ENCODE measurements at regions not wholly inside any gene's neighbourhood (a gene's known extent, or its start where the extent isn't known, plus 50 kb on each side); places are given as distances from the start of the nearest gene placed in this dataset.

GRCh38 chr10:76642358-76642757 lies 995.2 kb downstream of the KCNMA1 start:
- Histone ChIP-seq H3K79me2 (ENCODE audit: low read depth) (no peaks in the 10 kb centered on the region), H3K27ac (no peak overlapping the region), H3K4me2 (no peak overlapping the region), H3K36me3 (no peaks in the 10 kb centered on the region), H3K9ac (no peak overlapping the region), H3K4me3 (no peak overlapping the region), H3K4me1 (peaks cover 8% of the 10 kb centered on the region), H2AFZ (replicated peaks) (no peak overlapping the region), H3K9me3 (ENCODE audit: low read depth) (no peaks in the 10 kb centered on the region), H4K20me1 (ENCODE audit: low read depth) (no peaks in the 10 kb centered on the region), H3K27me3 (no peaks in the 10 kb centered on the region), H3F3A (ENCODE audit: low read depth) (no peaks in the 10 kb centered on the region)
- Mint-ChIP-seq H3K27me3 (ENCODE audit: insufficient read depth, low read depth) (peaks cover 4% of the 10 kb centered on the region), H3K4me1 (peaks cover 23% of the 10 kb centered on the region), H3K36me3 (no peaks in the 10 kb centered on the region), H3K9me3 (no peaks in the 10 kb centered on the region), H3K4me3 (no peak overlapping the region), H3K27ac (no peak overlapping the region)
- DNase-seq (ENCODE audit: low spot score): no peak
- no peak for TF ChIP-seq EZH2phosphoT487 (IDR thresholded peaks at IDR 0.05)
- TF ChIP-seq, protein P1, sequence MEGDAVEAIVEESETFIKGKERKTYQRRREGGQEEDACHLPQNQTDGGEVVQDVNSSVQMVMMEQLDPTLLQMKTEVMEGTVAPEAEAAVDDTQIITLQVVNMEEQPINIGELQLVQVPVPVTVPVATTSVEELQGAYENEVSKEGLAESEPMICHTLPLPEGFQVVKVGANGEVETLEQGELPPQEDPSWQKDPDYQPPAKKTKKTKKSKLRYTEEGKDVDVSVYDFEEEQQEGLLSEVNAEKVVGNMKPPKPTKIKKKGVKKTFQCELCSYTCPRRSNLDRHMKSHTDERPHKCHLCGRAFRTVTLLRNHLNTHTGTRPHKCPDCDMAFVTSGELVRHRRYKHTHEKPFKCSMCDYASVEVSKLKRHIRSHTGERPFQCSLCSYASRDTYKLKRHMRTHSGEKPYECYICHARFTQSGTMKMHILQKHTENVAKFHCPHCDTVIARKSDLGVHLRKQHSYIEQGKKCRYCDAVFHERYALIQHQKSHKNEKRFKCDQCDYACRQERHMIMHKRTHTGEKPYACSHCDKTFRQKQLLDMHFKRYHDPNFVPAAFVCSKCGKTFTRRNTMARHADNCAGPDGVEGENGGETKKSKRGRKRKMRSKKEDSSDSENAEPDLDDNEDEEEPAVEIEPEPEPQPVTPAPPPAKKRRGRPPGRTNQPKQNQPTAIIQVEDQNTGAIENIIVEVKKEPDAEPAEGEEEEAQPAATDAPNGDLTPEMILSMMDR (IDR thresholded peaks at IDR 0.05): no peak
- TF ChIP-seq EZH2 (IDR thresholded peaks at IDR 0.05): no peak

DNA sequence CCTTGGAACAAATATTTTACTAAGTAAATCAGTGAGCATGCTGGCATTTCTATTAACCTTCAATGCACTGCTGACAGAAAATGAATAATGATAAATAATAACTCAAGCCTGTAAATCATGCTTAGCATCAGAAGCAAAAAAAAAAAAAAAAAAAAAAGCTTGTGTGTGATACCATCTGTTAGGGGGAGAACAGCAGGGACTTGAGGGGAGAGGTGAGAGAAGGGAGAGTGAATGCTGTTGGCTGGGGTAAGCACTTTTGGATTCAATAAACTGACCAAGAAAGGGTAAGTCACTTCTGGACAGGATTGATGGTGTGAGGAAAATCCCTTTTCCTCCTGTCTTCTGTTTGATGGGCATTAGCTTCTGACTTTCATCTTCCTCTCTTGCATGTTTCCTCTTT lies 996.4 kb downstream of the KCNMA1 start:
- Histone ChIP-seq H3K36me3 (no peaks in the 10 kb centered on the region), H3K27me3 (no peaks in the 10 kb centered on the region), H3K9me3 (ENCODE audit: low read depth) (no peaks in the 10 kb centered on the region), H4K20me1 (ENCODE audit: low read depth) (no peaks in the 10 kb centered on the region), H3F3A (ENCODE audit: low read depth) (no peaks in the 10 kb centered on the region), H3K4me3 (no peak overlapping the region), H3K9ac (no peak overlapping the region), H3K27ac (no peak overlapping the region), H3K4me2 (no peak overlapping the region), H3K4me1 (peaks cover 8% of the 10 kb centered on the region), H3K79me2 (ENCODE audit: low read depth) (no peaks in the 10 kb centered on the region), H2AFZ (replicated peaks) (no peak overlapping the region)
- no peak overlapping the region for H3K4me3 Mint-ChIP-seq
- H3K4me1 Mint-ChIP-seq: peaks cover 23% of the 10 kb centered on the region
- DNase-seq (ENCODE audit: low spot score): no peak
- TF ChIP-seq EZH2phosphoT487 (IDR thresholded peaks at IDR 0.05): no peak
- TF ChIP-seq EZH2 (IDR thresholded peaks at IDR 0.05): no peak
- TF ChIP-seq, protein P1 (IDR thresholded peaks at IDR 0.05): no peak
- no peaks in the 10 kb centered on the region for H3K9me3 Mint-ChIP-seq
- peaks cover 4% of the 10 kb centered on the region for H3K27me3 Mint-ChIP-seq (ENCODE audit: insufficient read depth, low read depth)
- no peaks in the 10 kb centered on the region for H3K36me3 Mint-ChIP-seq
- H3K27ac Mint-ChIP-seq: no peak overlapping the region

GRCh38 chr10:76640806-76641205 lies 996.8 kb downstream of the KCNMA1 start:
- H3K9ac ChIP-seq: no peak overlapping the region
- no peaks in the 10 kb centered on the region for H3K9me3 ChIP-seq (ENCODE audit: low read depth)
- Mint-ChIP-seq H3K4me3 (no peak overlapping the region), H3K36me3 (no peaks in the 10 kb centered on the region), H3K9me3 (no peaks in the 10 kb centered on the region), H3K27ac (no peak overlapping the region), H3K27me3 (ENCODE audit: insufficient read depth, low read depth) (peaks cover 4% of the 10 kb centered on the region), H3K4me1 (peaks cover 23% of the 10 kb centered on the region)
- TF ChIP-seq EZH2phosphoT487 (IDR thresholded peaks at IDR 0.05): no peak
- TF ChIP-seq EZH2 (IDR thresholded peaks at IDR 0.05): no peak
- TF ChIP-seq, protein P1 (IDR thresholded peaks at IDR 0.05): no peak
- H3K4me2 ChIP-seq: no peak overlapping the region
- no peak overlapping the region for H3K27ac ChIP-seq
- no peaks in the 10 kb centered on the region for H4K20me1 ChIP-seq (ENCODE audit: low read depth)
- H3K79me2 ChIP-seq (ENCODE audit: low read depth): no peaks in the 10 kb centered on the region
- peaks cover 8% of the 10 kb centered on the region for H3K4me1 ChIP-seq
- DNase-seq (ENCODE audit: low spot score): no peak
- no peaks in the 10 kb centered on the region for H3K36me3 ChIP-seq
- no peak overlapping the region for H3K4me3 ChIP-seq
- no peaks in the 10 kb centered on the region for H3F3A ChIP-seq (ENCODE audit: low read depth)
- no peak overlapping the region for H2AFZ ChIP-seq (replicated peaks)
- no peaks in the 10 kb centered on the region for H3K27me3 ChIP-seq

GRCh38 chr10:76632767-76633051 lies 1004.9 kb downstream of the KCNMA1 start:
- Histone ChIP-seq H3K9me3 (ENCODE audit: low read depth) (no peaks in the 10 kb centered on the region), H2AFZ (replicated peaks) (peak overlapping the region; percentile 94), H4K20me1 (ENCODE audit: low read depth) (no peaks in the 10 kb centered on the region), H3K4me3 (peak overlapping the region; percentile 44), H3K27me3 (no peaks in the 10 kb centered on the region), H3K79me2 (ENCODE audit: low read depth) (no peaks in the 10 kb centered on the region), H3K4me1 (peaks cover 13% of the 10 kb centered on the region), H3K9ac (no peak overlapping the region), H3K4me2 (peak overlapping the region; percentile 70), H3K36me3 (no peaks in the 10 kb centered on the region), H3F3A (ENCODE audit: low read depth) (peaks cover 7% of the 10 kb centered on the region), H3K27ac (no peak overlapping the region)
- peaks cover 14% of the 10 kb centered on the region for H3K4me1 Mint-ChIP-seq
- DNase-seq (ENCODE audit: low spot score): peak; percentile 64
- TF ChIP-seq EZH2 (IDR thresholded peaks at IDR 0.05): no peak
- TF ChIP-seq, protein P1 (IDR thresholded peaks at IDR 0.05): peak; percentile 55
- TF ChIP-seq EZH2phosphoT487 (IDR thresholded peaks at IDR 0.05): no peak
- no peaks in the 10 kb centered on the region for H3K27me3 Mint-ChIP-seq (ENCODE audit: insufficient read depth, low read depth)
- no peak overlapping the region for H3K27ac Mint-ChIP-seq
- no peaks in the 10 kb centered on the region for H3K36me3 Mint-ChIP-seq
- no peaks in the 10 kb centered on the region for H3K9me3 Mint-ChIP-seq
- H3K4me3 Mint-ChIP-seq: no peak overlapping the region
